ENCODE measurements at regions not wholly inside any gene's neighbourhood (a gene's known extent, or its start where the extent isn't known, plus 50 kb on each side); places are given as distances from the start of the nearest gene placed in this dataset.
"Not testable (repeated sequence)": the region's sequence is repeated elsewhere in the genome, so short reads cannot be mapped to it uniquely, and the experiment has no call there.

DNA sequence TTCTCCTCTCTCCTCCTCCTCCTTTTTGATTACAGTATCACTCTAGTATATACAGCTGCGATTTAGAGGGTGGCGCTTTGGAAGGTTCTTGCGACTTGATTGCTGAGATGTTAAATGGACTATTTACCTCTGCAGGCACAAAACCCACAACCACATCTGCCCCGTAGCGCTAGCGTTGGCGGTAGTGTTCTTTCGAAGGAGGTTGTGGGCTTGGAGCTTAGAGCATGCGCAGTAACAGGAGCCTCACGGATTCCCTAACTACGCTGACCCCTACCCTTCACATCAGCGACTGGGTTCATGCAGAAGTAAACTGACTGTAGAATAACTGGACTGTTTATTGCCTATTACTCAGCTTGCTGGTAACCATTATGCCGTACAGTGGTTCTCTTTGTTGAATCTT is 58.0 kb downstream of the CGGBP1 start:
- DNase-seq (ENCODE audit: low read depth) = no peak

GRCh38 chr3:87997966-87998365 is 60.8 kb downstream of the CGGBP1 start:
- no peak for DNase-seq (ENCODE audit: low read depth)

DNA sequence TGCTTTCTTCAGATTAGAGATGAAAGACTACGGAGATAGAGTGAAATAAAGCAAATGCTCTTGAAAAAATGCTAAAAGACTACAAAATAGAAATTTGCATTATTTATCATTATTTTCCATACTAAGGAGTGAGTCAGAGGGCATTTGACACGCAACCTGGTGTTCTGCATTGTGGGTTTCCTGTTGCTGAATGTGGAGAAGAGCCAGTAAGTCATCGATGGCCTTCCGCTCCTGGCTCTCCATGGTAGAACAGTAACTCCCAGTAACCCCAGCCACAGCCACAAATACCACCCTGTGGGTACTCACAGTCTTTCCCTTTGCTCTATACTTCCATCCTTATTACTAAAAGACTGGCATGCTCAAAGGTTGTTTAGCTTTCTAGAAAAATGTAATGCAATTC is 61.5 kb downstream of the CGGBP1 start:
- DNase-seq (ENCODE audit: low read depth) = peak; percentile 17

DNA sequence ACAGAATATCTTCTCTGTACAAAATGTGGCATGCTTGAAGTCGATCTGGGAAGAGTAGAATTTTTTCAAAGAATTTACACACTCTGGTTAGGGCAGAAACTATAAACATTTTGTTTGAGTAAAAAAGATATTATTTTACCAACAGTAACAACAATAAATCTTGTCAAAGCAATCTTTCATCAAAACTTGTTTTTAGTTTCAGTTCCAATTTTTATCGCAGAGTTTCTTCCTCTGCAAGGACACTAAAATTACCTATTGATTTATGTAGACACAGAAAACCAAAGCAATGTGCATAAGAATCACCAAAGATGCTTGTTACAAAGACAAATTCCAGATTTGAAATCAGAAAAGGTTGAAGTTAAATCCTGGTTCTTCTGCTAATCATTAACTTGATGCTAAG is 61.9 kb downstream of the CGGBP1 start:
- DNase-seq (ENCODE audit: low read depth) = no peak

DNA sequence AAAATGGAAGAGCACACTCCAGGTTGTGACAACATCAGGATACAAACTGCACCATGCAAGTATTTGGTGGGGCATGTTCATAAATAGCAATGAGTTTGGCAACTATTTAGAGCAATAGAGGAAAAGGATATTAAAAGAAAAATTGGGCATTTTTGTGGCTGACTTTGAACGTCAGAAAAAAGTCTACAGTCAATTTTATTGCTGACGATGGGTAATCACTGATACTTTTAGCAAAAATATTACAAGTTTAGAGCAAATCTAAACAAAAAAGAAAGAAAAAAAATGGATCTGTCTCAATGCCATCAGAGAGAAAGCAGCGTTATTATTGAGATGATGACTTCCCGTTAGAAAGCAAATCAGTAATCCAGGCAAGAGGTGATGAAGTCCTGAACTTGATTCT is 65.2 kb downstream of the CGGBP1 start:
- DNase-seq (ENCODE audit: low read depth) = no peak

DNA sequence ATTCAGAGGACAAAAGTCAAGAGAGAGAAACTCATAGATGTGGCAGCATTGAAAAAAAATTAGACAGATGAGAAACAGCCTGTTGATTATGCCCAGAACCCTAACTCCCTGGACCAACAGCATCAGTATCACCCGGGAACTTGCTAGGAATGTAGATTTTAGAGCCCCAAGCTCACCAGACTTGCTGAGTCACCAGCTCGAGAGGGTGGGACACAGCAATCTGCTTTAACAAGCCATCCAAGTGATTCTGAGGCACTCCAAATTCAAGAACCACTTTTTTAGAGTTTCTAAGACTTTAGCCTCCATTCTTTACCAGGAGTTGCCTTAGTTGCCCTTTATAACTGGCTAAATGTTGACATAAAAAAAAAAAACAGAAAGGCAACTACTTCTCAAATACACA is 70.9 kb downstream of the CGGBP1 start:
- DNase-seq (ENCODE audit: low read depth) = no peak

- DNase-seq (ENCODE audit: low read depth) = no peak
Measured at GRCh38 chr3:87982421-87982820, 76.4 kb downstream of the CGGBP1 start.

DNA sequence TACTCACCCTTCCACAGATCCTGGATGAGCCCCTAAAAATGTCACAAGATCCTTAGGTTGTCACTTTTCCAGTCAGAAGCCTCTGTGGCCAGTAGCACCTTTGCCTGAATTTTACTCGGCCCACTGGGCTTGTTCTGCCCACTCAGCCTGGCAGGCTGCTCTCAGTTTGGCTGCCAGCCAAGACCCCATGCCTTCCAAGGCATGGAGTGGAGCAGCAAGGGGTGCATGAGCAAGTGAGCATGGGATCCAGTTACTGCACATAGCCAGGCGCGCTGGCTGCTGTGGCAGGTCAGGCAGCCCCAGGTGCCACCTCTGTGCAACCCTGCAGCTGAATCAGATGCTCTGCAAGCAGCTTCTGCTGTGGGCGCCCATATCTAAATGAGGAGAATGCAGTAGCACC is 79.3 kb downstream of the CGGBP1 start:
- no peak for DNase-seq (ENCODE audit: low read depth)

GRCh38 chr3:87977765-87978164 is 81.0 kb downstream of the CGGBP1 start:
- no peak for DNase-seq (ENCODE audit: low read depth)

DNA sequence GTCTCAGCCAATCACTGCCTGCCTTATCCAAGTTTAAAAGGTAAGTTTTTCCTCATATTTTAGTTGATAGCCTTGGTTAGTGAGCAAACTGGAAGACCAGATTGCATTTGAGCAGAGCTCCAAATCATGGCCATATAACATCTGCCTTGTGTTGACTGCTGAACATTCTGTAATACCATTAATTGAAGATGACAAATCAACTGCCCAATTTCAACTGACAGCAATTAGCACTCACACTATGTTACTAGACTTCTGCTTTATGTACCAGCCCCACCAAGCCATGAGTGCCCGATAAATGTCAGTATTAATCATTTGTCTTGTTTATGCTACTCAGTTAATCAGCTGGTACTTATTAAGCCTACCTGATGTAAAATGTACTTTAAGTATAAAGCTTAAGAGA is 83.1 kb downstream of the CGGBP1 start:
- DNase-seq (ENCODE audit: low read depth) = no peak

GRCh38 chr3:87973906-87974305 is 84.9 kb downstream of the CGGBP1 start:
- DNase-seq (ENCODE audit: low read depth) = no peak

DNA sequence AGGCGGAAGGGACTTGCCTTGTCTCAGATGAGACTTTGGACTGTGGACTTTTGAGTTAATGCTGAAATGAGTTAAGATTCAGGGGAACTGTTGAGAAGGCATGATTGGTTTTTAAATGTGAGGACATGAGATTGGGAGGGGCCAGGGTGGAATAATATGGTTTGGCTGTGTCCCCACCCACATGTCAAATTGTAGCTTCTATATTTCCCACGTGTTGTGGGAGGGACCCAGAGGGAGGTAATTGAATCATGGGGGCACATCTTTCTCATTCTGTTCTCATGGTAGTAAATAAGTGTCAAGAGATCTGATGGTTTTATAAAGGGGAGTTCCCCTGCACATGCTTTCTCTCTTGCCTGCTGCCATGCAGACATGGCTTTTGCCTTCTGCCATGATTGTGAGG is 89.2 kb downstream of the CGGBP1 start:
- no peak for DNase-seq (ENCODE audit: low read depth)

- no peak for DNase-seq (ENCODE audit: low read depth)
Measured at GRCh38 chr3:87968668-87969067, 90.1 kb downstream of the CGGBP1 start.

GRCh38 chr3:87958289-87958688 is 100.5 kb downstream of the CGGBP1 start:
- DNase-seq (ENCODE audit: low read depth) = no peak

DNA sequence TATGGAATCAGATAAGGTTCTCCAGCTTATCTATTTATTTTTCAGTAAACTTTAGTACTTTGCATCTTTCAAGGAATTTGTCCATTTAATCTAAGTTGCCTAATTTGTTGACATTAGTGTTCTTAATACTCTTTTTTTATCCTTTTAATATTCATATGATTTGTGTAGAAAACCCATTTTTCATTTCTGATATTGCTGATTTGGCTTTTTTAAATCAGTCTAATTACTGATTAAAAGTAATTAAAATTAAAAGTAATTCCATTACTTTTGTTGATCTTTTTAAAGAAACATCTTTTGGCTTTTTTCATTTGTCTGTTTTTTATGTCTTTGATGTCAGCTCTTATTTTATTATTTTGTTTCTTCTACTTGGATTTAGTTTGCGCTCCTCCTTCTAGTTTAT is 101.2 kb downstream of the CGGBP1 start:
- DNase-seq (ENCODE audit: low read depth) = no peak

GRCh38 chr3:87949879-87950208 is 109.0 kb downstream of the CGGBP1 start:
- no peak for DNase-seq (ENCODE audit: low read depth)

- peak; percentile 0 for DNase-seq (ENCODE audit: low read depth)
Measured at GRCh38 chr3:87949189-87949878, 109.5 kb downstream of the CGGBP1 start.

GRCh38 chr3:87946007-87946406 is 112.8 kb downstream of the CGGBP1 start:
- not testable (repeated sequence) for DNase-seq (ENCODE audit: low read depth)

DNA sequence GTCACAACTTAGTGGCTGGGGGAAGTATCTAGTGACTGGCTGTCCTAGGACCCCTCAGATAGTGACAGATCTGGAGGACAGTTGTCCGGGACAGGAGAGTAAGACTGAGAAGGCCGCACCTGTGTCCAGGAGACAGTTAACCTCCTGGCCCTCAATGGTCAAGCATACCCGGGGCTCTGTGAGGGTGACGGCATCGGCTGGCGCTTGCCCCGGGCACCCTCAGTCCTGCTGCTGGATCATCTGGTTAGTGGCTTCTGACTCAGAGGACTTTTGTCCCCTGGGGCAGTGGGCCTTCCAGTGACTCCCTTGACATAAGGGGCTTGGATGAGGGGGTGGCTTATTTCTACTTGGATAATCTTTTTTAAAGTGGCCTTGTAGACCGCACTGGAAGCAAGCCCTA is 116.5 kb downstream of the CGGBP1 start:
- DNase-seq (ENCODE audit: low read depth) = not testable (repeated sequence)

- DNase-seq (ENCODE audit: low read depth) = no peak
Measured at GRCh38 chr3:87924485-87924884, 134.3 kb downstream of the CGGBP1 start.

DNA sequence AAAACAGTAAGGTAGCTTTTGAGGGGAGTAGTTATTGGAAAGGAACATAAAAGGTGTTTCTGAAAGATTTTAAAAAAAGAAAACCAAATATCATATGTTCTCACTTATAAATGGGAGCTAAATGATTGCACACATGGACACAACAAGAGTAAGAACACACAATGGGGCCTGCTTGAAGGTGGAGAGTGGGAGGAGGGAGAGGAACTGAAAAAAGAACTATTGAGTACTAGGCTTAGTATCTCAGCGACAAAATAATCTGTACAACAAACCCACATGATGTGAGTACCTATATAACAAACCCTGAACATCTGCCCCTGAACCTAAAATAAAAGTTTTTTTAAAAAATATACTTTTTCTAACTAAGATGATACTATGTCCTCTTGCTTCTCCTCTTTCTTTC is 138.3 kb downstream of the CGGBP1 start:
- no peak for DNase-seq (ENCODE audit: low read depth)

DNA sequence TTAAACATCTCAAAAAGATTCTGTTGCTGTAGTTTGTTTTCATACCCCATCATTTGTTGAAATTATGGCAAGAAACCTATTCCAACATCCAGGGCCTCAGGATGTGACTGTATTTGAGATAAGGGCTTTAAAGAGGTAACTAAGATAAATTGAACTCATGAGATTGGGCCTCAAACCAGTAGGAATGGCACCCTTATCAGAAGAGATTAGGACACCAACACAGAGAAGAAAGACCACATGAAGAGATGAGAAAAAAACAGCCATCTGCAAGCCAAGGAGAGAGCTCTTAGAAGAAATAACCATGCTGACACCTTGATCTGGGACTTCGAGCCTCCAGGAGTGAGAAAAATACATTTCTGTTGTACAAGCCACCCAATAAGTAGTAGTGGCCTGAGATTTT is 157.7 kb downstream of the CGGBP1 start:
- no peak for DNase-seq (ENCODE audit: low read depth)

DNA sequence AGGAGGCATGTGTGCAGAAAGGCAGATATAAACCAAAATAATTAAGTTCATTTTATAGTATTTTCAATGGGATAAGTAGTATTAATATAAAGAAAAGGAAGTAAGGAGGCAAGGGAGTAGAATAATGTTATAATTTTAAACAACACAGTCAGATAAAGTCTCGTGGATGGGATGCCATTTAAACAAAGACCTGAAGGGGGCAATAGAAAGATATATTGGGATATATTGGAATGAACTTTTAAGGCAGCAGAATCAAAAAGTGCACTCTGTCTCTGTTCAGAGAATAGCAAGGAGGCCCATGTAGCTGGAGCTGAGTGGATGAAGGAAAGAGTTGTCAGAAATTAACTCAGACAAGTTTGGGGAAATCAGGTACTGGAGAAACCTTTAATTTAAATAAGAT is 158.7 kb downstream of the CGGBP1 start:
- DNase-seq (ENCODE audit: low read depth) = no peak

DNA sequence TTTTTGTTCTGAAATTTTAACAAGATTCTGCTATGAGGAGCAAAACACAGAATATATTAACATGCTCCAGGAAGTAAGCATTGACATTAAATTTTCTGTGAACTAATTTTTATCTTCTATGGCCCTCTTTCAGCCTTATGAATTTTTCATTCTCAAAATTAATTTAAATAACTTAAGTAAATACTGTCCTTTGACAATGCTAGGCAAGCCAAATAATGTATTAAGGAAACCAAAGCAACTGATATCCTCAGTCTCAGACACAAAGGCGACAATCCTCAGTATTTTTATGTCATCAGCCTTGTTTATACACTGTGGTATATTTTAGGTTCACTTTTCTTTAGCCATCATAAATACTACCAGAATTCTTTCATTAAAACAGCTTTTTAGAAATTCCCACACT is 159.8 kb downstream of the CGGBP1 start:
- DNase-seq (ENCODE audit: low read depth) = no peak

GRCh38 chr3:87895983-87896382 is 162.8 kb downstream of the CGGBP1 start:
- no peak for DNase-seq (ENCODE audit: low read depth)
